Astrocyte (in vitro differentiated cells and primary cell): ENCODE measurements at regions not wholly inside any gene's neighbourhood (a gene's known extent, or its start where the extent isn't known, plus 50 kb on each side); places are given as distances from the start of the nearest gene placed in this dataset.

ENCODE experiments used
- DNase-seq: peaks from one replicate; pipeline ENCODE4 v3.0.0-alpha.2; 2010; ENCODE audit warnings: low read depth
- FAIRE-seq: peaks from 2 replicates; lab custom pipeline; 2011; peaks lifted over from hg19 to GRCh38; lab: Jason Lieb, UNC
- H2AFZ ChIP-seq: 2 replicates; pipeline ENCODE4 v1.6.0; 2012; ENCODE audit warnings: low read depth, low read length, inconsistent platforms
- H3K27ac ChIP-seq: 2 replicates; pipeline ENCODE4 v1.5.1; 2011; ENCODE audit warnings: low read depth, low read length, inconsistent platforms
- H3K27me3 ChIP-seq: 2 replicates; pipeline ENCODE4 v1.6.0; 2011; ENCODE audit warnings: low read length, inconsistent platforms; ENCODE audit not compliant: insufficient read depth
- H3K36me3 ChIP-seq: 2 replicates; pipeline ENCODE4 v1.5.1; 2011; ENCODE audit warnings: low read length, inconsistent platforms; ENCODE audit not compliant: insufficient read depth
- H3K4me1 ChIP-seq: 2 replicates; pipeline ENCODE4 v1.5.1; 2011; ENCODE audit warnings: low read length, inconsistent platforms; ENCODE audit not compliant: insufficient read depth
- H3K4me2 ChIP-seq: 2 replicates; pipeline ENCODE4 v1.6.0; 2012; ENCODE audit warnings: low read length, inconsistent platforms
- H3K4me3 ChIP-seq: 2 replicates; pipeline ENCODE4 v1.5.1; 2011; ENCODE audit warnings: low read depth, mild to moderate bottlenecking, low read length, inconsistent platforms; ENCODE audit not compliant: insufficient read depth
- H3K79me2 ChIP-seq: 2 replicates; pipeline ENCODE4 v1.6.0; 2012; ENCODE audit warnings: mild to moderate bottlenecking, low read length, inconsistent platforms; ENCODE audit not compliant: insufficient read depth
- H3K9ac ChIP-seq: 2 replicates; pipeline ENCODE4 v1.6.0; 2012; ENCODE audit warnings: mild to moderate bottlenecking, low read length, inconsistent platforms
- H3K9me3 ChIP-seq: 2 replicates; pipeline ENCODE4 v1.5.1; 2012; ENCODE audit warnings: low read depth, mild to moderate bottlenecking, low read length, inconsistent platforms; ENCODE audit not compliant: insufficient read depth
- H4K20me1 ChIP-seq: 2 replicates; pipeline ENCODE4 v1.6.0; 2012; ENCODE audit warnings: low read length, inconsistent platforms; ENCODE audit not compliant: insufficient read depth
- H3K27ac Mint-ChIP-seq: one replicate; pipeline ENCODE4 v1.8.0; 2021; ENCODE audit warnings: mild to moderate bottlenecking, mixed read lengths; ENCODE audit not compliant: unreplicated experiment
- H3K27me3 Mint-ChIP-seq: one replicate; pipeline ENCODE4 v1.8.0; 2021; ENCODE audit warnings: low read depth, mixed read lengths; ENCODE audit not compliant: unreplicated experiment
- H3K36me3 Mint-ChIP-seq: one replicate; pipeline ENCODE4 v1.8.0; 2021; ENCODE audit warnings: low read depth, mixed read lengths; ENCODE audit not compliant: unreplicated experiment
- H3K4me1 Mint-ChIP-seq: one replicate; pipeline ENCODE4 v1.8.0; 2021; ENCODE audit warnings: low read depth, mixed read lengths; ENCODE audit not compliant: unreplicated experiment
- H3K4me3 Mint-ChIP-seq: one replicate; pipeline ENCODE4 v1.8.0; 2021; ENCODE audit warnings: mild to moderate bottlenecking, moderate library complexity, mixed read lengths; ENCODE audit not compliant: unreplicated experiment
- H3K9me3 Mint-ChIP-seq: one replicate; pipeline ENCODE4 v1.8.0; 2021; ENCODE audit warnings: mild to moderate bottlenecking, mixed read lengths; ENCODE audit not compliant: unreplicated experiment
- CTCF ChIP-seq: IDR thresholded peaks from 2 replicates; pipeline ENCODE4 v1.5.1; 2011; ENCODE audit warnings: low read depth, mild to moderate bottlenecking, inconsistent platforms, low read length, moderate library complexity; ENCODE audit not compliant: insufficient read depth
- EZH2 ChIP-seq: IDR thresholded peaks from 2 replicates; pipeline ENCODE4 v1.6.1; 2012; ENCODE audit warnings: mild to moderate bottlenecking, low read length, inconsistent platforms; ENCODE audit not compliant: insufficient read depth

- Histone ChIP-seq H3K36me3 (no peaks in the 10 kb centered on the region), H3K27ac (no peak overlapping the region), H3K4me1 (peaks cover 4% of the 10 kb centered on the region), H2AFZ (no peak overlapping the region), H3K4me3 (no peak overlapping the region), H3K4me2 (no peak overlapping the region), H3K27me3 (no peaks in the 10 kb centered on the region), H3K9me3 (no peaks in the 10 kb centered on the region), H3K9ac (no peak overlapping the region), H4K20me1 (no peaks in the 10 kb centered on the region), H3K79me2 (no peaks in the 10 kb centered on the region)
- DNase-seq (no peak), FAIRE-seq (no peak)
- H3K27me3 Mint-ChIP-seq, result no peaks in the 10 kb centered on the region
- H3K4me3 Mint-ChIP-seq, result no peak overlapping the region
- H3K27ac Mint-ChIP-seq, result no peak overlapping the region
- H3K9me3 Mint-ChIP-seq, result peaks cover 15% of the 10 kb centered on the region
- no peak for TF ChIP-seq CTCF
- TF ChIP-seq EZH2, result no peak
- H3K36me3 Mint-ChIP-seq, result no peaks in the 10 kb centered on the region
- H3K4me1 Mint-ChIP-seq, result no peaks in the 10 kb centered on the region
These were observed 683.9 kb upstream of the TMEM132C start for GRCh38 chr12:127583041-127583440.

- Histone ChIP-seq H3K9me3 (no peaks in the 10 kb centered on the region), H3K4me2 (peak overlapping the region; percentile 47), H3K79me2 (no peaks in the 10 kb centered on the region), H2AFZ (peak overlapping the region; percentile 11), H3K27ac (peak overlapping the region; percentile 77), H3K4me1 (peaks cover 13% of the 10 kb centered on the region), H3K27me3 (no peaks in the 10 kb centered on the region), H3K4me3 (no peak overlapping the region), H3K9ac (peak overlapping the region; percentile 29), H4K20me1 (no peaks in the 10 kb centered on the region), H3K36me3 (no peaks in the 10 kb centered on the region)
- Mint-ChIP-seq H3K9me3 (peaks cover 10% of the 10 kb centered on the region), H3K4me1 (no peaks in the 10 kb centered on the region), H3K27ac (no peak overlapping the region), H3K4me3 (no peak overlapping the region), H3K36me3 (no peaks in the 10 kb centered on the region), H3K27me3 (no peaks in the 10 kb centered on the region)
- DNase-seq, result peak; percentile 98
- peak; percentile 95 for FAIRE-seq
- TF ChIP-seq CTCF, result no peak
- no peak for TF ChIP-seq EZH2
These were observed 678.7 kb upstream of the TMEM132C start for GRCh38 chr12:127588249-127588648.

- H3K9me3 ChIP-seq, result no peaks in the 10 kb centered on the region
- Mint-ChIP-seq H3K27ac (no peak overlapping the region), H3K27me3 (no peaks in the 10 kb centered on the region), H3K4me3 (no peak overlapping the region), H3K9me3 (peaks cover 13% of the 10 kb centered on the region), H3K4me1 (no peaks in the 10 kb centered on the region), H3K36me3 (no peaks in the 10 kb centered on the region)
- H3K4me2 ChIP-seq, result no peak overlapping the region
- H3K9ac ChIP-seq, result no peak overlapping the region
- no peaks in the 10 kb centered on the region for H4K20me1 ChIP-seq
- no peaks in the 10 kb centered on the region for H3K27me3 ChIP-seq
- TF ChIP-seq EZH2, result no peak
- H3K4me1 ChIP-seq, result peaks cover 13% of the 10 kb centered on the region
- DNase-seq, result no peak
- H2AFZ ChIP-seq, result no peak overlapping the region
- FAIRE-seq, result no peak
- H3K79me2 ChIP-seq, result no peaks in the 10 kb centered on the region
- no peak overlapping the region for H3K27ac ChIP-seq
- no peaks in the 10 kb centered on the region for H3K36me3 ChIP-seq
- no peak overlapping the region for H3K4me3 ChIP-seq
These were observed 677.4 kb upstream of the TMEM132C start for GRCh38 chr12:127589541-127589940.
